ENCODE measurements at regions not wholly inside any gene's neighbourhood (a gene's known extent, or its start where the extent isn't known, plus 50 kb on each side); places are given as distances from the start of the nearest gene placed in this dataset.

- ATAC-seq (ENCODE audit: low FRiP score): no peak
- TF ChIP-seq, protein P1, sequence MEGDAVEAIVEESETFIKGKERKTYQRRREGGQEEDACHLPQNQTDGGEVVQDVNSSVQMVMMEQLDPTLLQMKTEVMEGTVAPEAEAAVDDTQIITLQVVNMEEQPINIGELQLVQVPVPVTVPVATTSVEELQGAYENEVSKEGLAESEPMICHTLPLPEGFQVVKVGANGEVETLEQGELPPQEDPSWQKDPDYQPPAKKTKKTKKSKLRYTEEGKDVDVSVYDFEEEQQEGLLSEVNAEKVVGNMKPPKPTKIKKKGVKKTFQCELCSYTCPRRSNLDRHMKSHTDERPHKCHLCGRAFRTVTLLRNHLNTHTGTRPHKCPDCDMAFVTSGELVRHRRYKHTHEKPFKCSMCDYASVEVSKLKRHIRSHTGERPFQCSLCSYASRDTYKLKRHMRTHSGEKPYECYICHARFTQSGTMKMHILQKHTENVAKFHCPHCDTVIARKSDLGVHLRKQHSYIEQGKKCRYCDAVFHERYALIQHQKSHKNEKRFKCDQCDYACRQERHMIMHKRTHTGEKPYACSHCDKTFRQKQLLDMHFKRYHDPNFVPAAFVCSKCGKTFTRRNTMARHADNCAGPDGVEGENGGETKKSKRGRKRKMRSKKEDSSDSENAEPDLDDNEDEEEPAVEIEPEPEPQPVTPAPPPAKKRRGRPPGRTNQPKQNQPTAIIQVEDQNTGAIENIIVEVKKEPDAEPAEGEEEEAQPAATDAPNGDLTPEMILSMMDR (IDR thresholded peaks at IDR 0.05): no peak
- DNase-seq (ENCODE audit: low spot score): no peak
Measured at GRCh38 chr6:105650347-105650746, 247.5 kb upstream of the PREP start.

GRCh38 chr6:105649192-105649591, 246.3 kb upstream of the PREP start:
- ATAC-seq (ENCODE audit: low FRiP score): no peak
- DNase-seq (ENCODE audit: low spot score): no peak
- TF ChIP-seq, protein P1 (IDR thresholded peaks at IDR 0.05): no peak

GRCh38 chr6:105648276-105648675, 245.4 kb upstream of the PREP start:
- DNase-seq (ENCODE audit: low spot score): no peak
- ATAC-seq (ENCODE audit: low FRiP score): no peak
- TF ChIP-seq, protein P1 (IDR thresholded peaks at IDR 0.05): no peak

DNA sequence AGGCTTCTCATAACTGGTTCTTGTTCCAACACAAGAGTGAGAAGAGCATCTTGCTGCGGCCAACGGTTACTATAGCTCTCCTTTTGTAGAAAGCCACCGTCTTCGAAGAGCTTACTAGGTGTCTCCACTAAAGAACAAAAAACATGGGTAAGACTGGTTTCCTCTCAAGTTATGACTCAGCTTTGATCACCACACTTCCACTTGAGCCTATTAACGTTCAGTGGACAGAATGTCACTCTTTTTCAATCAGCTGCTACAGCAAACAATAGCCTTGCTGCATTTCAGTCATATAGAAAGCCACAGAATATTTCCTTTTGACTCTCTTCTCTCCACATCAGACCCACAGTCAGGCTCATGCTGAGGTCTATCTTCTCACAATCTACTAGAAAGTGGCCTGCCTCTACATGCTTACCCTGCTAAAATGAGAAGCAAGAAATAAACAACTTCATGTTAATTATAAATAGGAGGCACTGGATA, 243.5 kb upstream of the PREP start:
- no peak for ATAC-seq (ENCODE audit: low FRiP score)
- TF ChIP-seq, protein P1 (IDR thresholded peaks at IDR 0.05): no peak
- DNase-seq (ENCODE audit: low spot score): no peak

DNA sequence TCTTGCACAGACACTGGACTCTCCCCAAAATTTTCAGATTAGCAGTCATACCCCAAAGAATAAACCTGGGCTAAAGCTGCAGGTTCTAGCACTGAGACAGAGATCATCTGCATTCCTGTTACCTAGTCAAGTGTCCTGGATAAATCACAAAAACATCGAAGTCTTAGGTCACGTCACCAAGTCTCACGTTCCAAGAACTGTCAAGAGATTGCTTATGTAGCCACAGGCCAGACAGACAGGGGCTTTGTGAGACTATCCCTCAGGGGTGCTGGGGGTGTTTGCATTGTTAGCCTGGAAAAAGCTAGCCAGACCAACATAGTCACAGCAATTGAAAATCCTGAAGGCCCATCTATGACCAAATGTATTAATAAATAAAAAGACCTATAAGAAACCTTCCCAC, 243.1 kb upstream of the PREP start:
- TF ChIP-seq, protein P1 (IDR thresholded peaks at IDR 0.05): no peak
- DNase-seq (ENCODE audit: low spot score): no peak
- no peak for ATAC-seq (ENCODE audit: low FRiP score)

- TF ChIP-seq, protein P1 (IDR thresholded peaks at IDR 0.05): no peak
- DNase-seq (ENCODE audit: low spot score) (no peak), ATAC-seq (ENCODE audit: low FRiP score) (no peak)
Measured at GRCh38 chr6:105645156-105645555, 242.3 kb upstream of the PREP start.

DNA sequence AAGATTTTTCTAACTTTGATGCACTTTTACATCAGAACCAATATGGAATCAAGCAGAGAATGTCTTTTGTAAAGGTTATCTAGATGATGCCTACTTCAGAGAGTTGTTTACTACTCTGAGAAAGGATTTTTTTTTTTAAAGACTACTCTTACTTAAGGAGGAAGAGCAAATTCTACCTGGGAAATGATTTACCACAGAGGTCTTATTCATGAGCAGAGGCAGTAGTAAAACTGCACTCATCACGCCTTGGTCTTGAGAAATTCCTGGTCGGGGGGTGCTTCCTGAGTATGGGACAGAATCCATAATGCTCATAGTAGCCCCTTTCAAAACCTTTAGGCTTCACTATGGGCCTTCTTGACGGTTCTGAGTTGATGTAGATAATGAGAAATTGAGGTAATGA, 241.8 kb upstream of the PREP start:
- DNase-seq (ENCODE audit: low spot score): no peak
- ATAC-seq (ENCODE audit: low FRiP score): no peak
- TF ChIP-seq, protein P1 (IDR thresholded peaks at IDR 0.05): no peak

Data from omental fat pad (tissue), 3 donors.